ENCODE measurements at regions not wholly inside any gene's neighbourhood (a gene's known extent, or its start where the extent isn't known, plus 50 kb on each side); places are given as distances from the start of the nearest gene placed in this dataset.
"Not testable (repeated sequence)": the region's sequence is repeated elsewhere in the genome, so short reads cannot be mapped to it uniquely, and the experiment has no call there.

GRCh38 chr5:117645400-117645799 is 1070.8 kb upstream of the SEMA6A start:
- no peak for DNase-seq (ENCODE audit: low spot score)

- DNase-seq (ENCODE audit: low spot score), result no peak
These were observed 1064.0 kb upstream of the SEMA6A start for GRCh38 chr5:117638581-117638980.

DNA sequence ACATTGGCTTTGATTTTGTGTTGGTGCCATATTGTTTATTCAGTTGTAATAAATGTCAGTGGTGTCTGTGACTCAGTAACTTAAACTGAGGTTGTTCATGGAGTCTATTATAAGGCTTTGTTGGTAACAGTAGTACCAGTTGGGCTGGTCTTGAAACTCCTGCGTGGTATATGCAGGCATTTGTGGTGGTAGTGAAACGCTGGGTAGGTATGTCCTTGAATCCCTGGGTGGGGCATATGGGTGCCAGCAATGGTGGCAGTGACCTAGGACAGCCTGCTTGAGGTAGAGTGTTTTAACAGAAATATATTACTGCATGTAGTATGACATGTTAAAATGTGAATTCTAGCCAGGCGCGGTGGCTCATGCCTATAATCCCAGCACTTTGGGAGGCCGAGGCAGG is 1058.5 kb upstream of the SEMA6A start:
- no peak for DNase-seq (ENCODE audit: low spot score)

DNA sequence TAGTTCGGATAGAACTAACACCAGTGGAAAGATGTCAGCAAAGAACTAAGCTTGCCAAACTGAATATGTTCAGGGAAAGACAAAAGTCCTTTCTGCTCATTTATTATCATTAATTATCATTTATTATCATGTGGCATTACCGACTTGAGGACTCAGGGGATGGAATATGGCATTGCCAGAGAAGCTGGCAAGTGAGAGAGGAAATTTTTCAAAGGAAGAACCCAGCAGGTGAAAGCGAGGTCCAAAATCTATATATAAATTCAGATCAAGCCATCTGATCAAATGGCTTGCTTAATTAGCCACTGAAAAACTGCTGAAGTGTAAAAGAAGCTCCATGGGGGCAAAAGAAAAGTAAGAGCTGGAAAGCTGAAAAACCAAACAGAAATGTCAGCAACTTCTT is 1049.6 kb upstream of the SEMA6A start:
- DNase-seq (ENCODE audit: low spot score), result no peak

DNA sequence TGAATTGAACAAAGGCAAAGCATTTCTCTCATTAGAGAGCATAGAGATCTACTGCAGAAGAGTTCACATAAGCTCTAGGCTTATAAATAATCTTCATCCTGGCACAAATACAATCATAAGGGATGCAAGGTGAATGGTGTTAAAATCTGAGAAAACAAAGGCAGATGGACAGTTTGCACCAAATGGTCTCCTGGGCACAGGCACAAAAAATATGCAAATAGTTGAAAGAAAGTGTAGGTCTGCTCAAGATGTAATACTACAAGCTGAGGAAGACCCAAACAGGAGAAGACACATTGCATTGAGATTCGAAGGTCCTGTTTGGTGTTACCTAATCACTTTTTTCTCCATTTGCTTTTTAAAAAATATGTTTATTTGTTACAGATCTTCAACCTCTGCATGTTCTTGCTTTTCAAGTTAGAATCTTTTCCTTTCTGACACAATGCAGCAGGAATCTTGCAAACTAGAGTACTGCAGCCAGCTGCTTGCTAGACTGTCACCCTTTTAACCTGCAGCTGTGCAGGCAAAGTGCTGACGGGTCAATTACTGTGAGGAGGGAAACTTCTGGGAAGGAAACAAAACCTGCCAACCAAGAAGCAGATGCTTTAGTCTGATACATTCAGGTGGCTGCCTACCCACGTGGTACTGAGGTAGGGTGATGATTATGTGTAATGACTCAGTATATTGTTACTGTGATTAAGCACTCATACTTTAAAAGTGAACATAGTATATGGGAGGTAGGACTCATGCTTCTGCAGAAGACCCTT is 1048.6 kb upstream of the SEMA6A start:
- DNase-seq (ENCODE audit: low spot score), result peak; percentile 16

GRCh38 chr5:117621921-117622320 is 1047.3 kb upstream of the SEMA6A start:
- DNase-seq (ENCODE audit: low spot score), result no peak

GRCh38 chr5:117615226-117615625 is 1040.6 kb upstream of the SEMA6A start:
- DNase-seq (ENCODE audit: low spot score), result no peak

DNA sequence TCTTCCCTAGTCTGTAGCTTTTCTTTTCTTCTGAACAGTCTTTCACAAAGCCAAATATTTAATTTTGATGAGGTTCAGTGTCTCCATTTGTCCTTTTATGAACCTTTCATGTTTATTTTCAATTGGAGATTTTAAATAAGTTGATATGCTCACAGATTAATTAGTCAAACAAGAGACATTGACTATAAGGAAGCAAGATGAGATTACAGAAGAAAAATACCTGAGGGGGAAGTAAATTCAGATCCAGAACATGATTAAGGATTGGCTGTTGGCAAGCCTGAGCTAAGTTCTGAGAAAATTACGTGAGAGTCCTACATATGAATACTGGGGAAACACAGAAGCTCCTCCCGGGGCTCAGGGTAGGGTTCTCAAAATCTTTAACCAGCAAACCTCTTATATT is 1039.8 kb upstream of the SEMA6A start:
- no peak for DNase-seq (ENCODE audit: low spot score)

DNA sequence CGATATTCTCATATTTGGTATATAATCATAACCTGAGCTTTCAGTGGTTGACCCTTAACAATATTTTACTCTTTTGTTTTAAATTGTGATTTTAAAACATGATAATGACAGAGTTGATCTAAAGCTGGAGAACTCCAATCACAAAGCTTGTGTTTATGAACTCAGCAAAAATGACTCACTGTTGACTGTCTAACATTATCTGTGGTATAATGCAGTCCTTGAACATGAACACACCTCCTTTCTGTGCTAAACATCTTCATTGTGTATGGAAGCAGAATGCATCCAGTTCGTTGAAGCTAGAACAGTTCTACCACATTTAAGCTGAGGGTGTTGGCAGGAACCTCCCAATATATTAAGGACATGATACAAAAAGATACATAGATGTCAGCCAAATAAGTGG is 1030.2 kb upstream of the SEMA6A start:
- no peak for DNase-seq (ENCODE audit: low spot score)

DNA sequence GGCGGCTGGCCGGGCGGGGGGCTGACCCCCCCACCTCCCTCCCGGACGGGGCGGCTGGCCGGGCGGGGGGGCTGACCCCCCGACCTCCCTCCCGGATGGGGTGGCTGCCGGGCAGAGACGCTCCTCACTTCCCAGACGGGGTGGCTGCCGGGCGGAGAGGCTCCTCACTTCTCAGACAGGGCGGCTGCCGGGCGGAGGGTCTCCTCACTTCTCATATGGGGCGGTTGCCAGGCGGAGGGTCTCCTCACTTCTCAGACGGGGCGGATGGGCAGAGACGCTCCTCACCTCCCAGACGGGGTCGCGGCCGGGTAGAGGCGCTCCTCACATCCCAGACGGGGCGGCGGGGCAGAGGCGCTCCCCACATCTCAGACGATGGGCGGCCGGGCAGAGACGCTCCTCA is 1025.2 kb upstream of the SEMA6A start:
- not testable (repeated sequence) for DNase-seq (ENCODE audit: low spot score)

GRCh38 chr5:117594166-117594565 is 1019.5 kb upstream of the SEMA6A start:
- peak; percentile 15 for DNase-seq (ENCODE audit: low spot score)

DNA sequence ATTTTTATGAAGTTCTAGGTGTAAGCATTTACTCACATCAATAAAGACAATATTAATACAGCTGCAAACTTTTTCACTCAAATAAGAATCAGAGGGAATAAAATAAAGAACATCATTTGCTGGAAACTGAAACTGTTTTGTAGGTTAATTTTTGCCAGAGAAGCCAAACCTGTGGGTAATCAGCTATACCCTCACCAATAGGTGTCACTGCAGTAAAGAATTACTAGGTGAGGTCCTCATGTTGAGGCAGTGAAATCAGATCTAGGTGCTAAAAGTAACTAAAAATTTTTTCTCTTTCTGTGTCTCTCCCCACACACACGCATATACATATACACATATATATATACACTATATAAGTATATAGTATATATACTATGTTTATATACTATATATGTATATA is 1016.3 kb upstream of the SEMA6A start:
- DNase-seq (ENCODE audit: low spot score), result peak; percentile 68

DNA sequence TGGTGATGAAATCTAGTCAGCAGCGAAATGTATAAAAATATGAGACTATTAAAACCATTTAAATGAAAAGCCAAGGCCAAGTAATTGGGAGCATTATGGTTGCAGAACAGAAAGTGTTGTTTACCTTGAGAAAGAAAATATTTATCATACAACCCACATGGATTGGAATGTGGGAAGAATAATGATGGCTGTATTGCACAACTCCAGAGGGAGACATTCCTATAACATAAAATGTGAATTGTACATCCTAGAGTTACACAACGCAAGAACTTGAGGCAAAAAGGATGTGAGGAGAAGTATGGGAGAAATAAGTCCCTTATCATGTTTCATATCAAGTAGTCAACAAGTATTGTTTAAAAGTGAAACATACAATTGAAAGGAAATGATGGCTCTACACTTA is 1014.0 kb upstream of the SEMA6A start:
- DNase-seq (ENCODE audit: low spot score), result peak; percentile 12

DNA sequence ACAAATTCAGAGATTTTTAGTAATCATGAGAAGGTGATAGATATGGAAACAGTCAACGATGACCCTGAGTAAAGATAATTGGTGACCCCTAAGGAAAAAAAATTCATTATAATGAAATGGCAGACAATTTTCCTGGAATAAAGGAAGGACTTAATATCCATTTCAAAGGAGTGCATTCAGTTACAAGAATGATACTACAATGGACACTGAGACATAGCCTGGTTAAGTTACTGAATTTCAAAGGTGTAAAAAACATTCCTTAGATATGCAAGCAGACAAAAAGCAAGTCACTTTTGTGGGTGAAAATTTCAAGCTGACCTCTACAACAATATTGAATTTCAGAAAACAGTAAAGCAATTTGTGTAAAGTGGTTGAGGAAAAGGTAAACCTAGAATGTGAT is 1012.5 kb upstream of the SEMA6A start:
- DNase-seq (ENCODE audit: low spot score), result no peak

- DNase-seq (ENCODE audit: low spot score), result no peak
These were observed 994.0 kb upstream of the SEMA6A start for GRCh38 chr5:117568622-117569021.

DNA sequence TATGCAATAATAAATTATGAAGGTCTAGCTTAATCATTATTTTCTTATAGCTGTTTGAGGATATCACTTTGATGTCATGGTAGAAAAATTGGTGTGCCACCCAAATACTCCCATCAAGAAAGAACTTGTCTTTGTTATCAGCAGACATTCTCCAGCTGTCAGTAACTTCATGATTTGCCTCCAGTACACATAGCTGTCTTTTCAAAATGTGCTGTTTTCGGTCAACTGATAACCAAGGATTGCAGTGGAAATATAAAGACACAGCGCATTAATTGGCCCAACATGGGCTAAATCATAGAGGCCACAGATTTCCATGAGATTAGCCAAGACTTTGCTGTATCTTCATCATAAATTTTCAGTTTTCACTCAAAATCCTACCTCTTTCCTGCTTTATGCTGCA is 993.5 kb upstream of the SEMA6A start:
- no peak for DNase-seq (ENCODE audit: low spot score)

GRCh38 chr5:117562647-117563046 is 988.0 kb upstream of the SEMA6A start:
- no peak for DNase-seq (ENCODE audit: low spot score)

DNA sequence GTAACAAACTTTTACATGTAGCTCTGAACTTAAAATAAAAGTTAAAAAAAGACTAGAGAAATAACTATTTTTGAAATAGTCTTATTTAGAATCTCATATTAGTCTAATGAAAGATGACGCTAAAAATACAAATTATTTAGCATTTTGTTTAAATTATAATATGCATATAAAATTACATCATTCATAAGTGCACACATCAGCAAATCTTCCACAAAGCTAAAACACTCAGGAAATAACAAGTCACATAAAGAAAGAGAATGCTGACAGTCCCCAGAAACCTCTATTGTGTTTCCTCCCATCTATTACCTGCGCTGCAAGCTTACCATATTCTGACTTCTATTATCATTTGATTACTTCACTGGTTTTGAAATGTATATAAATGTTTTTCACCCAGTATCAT is 986.9 kb upstream of the SEMA6A start:
- no peak for DNase-seq (ENCODE audit: low spot score)

DNA sequence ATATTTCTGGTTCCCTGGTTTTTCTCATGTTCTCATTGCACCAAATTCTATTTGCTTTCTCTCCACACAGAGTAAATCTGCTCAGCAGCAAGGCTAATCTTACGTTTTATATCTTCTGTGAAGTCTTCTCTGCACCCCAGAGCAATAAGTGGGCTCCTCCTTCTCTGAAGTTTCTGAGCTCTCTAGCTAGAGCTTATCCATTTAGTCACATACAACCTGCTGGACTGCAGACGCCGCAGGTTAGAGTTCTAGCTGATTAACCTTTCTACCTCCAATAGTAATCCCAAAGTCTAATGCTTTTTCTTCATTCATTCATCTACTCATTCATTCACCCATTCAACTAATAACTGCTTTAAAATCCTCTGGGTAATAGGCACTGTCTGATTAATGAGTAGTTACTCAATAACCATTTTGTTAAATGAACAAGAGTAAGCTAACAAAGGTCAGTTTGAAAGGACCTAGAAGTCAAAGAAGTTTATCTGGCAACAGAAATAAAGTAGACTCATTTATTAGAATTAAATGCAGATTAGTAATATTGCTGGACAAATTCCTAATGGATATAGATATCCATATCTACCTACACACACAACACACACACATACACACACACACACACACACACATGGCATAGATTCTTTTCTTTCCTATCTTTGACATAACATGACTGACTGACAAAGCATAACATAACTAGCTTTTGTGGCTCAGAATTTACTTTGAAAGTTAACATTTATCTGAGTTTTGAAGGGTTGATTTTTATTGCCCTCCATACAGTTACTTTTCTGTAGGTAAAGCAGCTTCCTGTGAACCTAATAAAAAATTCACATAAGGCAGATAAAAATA is 984.6 kb upstream of the SEMA6A start:
- no peak for DNase-seq (ENCODE audit: low spot score)

GRCh38 chr5:117551236-117551635 is 976.6 kb upstream of the SEMA6A start:
- no peak for DNase-seq (ENCODE audit: low spot score)

DNA sequence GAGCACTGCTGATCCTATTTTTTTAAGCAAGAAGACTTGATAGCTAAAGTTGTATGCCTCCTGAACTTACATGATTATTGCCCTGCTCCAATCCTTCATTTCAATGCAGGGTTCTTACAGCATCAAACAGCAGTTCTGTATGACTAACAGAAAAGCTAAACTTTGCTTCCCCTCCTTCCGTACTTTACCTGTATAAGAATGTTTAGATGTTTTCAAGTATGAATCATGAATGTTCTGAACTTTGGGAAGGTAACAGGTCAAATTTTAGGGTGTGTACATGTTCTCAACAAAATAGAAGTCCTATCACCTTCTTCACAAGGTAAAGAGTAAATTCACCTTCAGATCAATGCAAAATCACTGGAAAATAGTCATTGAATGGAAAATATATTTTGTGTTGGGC is 972.6 kb upstream of the SEMA6A start:
- no peak for DNase-seq (ENCODE audit: low spot score)

- DNase-seq (ENCODE audit: low spot score), result no peak
These were observed 965.1 kb upstream of the SEMA6A start for GRCh38 chr5:117539692-117540091.

DNA sequence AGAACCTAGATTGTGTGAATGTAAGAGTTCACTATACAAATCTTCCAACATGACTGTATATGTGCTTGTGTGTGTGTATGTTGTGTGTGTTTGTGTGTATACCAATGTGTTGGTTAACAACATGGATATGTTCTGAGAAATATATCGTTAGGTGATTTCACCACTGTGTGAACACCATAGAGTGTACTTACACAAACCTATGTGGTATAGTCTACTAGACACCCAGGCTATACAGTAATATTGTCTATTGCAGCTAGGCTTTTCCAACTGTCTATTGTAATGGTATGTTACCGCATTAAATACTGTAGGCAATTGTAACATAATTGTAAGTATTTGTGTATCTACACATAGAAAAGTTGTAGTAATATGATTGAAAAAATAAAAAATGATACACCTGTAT is 959.2 kb upstream of the SEMA6A start:
- DNase-seq (ENCODE audit: low spot score), result no peak
